ENCODE measurements at regions not wholly inside any gene's neighbourhood (a gene's known extent, or its start where the extent isn't known, plus 50 kb on each side); places are given as distances from the start of the nearest gene placed in this dataset.

DNA sequence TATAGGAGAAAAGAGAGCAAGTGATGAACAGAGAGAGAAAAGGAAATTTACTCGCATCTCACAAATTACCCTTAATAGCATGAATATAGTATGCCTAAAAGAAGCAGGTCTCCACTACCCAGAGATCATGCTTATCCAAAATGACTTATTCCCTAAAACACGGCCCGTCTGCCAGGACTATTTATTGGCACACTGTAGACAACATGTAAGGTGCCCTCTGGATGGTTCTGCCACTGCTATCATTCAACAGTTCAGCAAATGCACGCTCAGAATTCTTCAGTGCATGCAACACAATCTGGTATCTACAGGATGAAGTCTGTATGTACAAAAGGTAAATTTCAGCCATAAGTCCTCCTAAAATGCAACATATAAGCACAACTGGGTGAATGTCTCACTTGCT is 465.8 kb downstream of the SHQ1 start:
- DNase-seq (ENCODE audit: insufficient read length, low spot score) (no peak), FAIRE-seq (no peak)

DNA sequence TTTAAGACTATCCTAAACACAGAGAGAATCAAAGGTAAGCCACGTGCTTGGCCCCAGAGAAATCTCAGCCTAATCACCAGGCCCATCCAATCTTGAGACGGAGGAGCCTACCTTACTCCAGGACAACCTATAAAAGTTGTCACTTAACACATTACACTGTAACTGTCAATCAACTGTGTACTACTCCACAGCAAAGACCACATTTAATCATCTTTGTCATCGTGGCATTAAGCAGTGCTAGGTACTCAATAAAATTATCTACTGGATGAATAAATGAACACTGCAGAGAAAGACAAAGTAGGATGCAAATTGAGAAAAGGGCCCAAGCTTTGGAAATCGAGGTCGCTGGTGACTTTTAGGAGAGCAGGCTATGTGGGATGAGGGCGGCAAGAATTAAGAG is 466.7 kb downstream of the SHQ1 start:
- FAIRE-seq (no peak), DNase-seq (ENCODE audit: insufficient read length, low spot score) (no peak)

DNA sequence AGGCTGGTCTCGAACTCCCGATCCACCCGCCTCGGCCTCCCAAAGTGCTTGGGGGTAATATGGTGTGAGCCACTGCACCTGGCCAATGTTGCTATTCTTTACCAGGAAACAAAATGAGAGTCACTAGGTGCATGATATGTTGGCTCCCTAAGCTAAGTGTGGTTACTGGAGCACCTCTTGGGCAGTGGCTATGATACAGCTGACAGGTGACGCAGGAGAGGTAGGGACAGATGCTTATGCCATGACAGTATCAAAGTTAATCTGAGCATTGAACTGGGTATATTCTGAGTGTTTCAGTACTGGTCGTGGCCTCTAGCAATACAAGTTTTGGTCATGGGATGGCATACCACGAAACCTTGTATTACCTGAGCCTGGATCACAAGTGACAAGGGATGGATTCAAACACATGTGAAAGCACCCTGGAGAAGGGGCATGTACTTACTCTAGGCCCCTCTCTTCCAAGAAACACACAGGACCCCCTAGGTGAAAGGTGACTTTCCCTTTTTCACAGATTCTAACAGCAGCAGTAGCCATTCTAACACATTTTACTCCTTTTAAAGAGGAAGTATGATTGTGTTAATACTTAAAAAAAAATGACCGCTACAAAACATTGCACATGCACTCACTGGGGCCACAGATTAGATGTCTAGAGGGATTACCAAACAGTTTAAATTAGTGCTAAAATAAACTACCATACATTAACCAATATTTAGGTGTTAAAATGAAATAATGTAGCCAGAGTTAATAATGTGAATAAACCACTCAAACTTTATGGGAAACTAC is 467.3 kb downstream of the SHQ1 start:
- no peak for FAIRE-seq
- DNase-seq (ENCODE audit: insufficient read length, low spot score) = no peak

DNA sequence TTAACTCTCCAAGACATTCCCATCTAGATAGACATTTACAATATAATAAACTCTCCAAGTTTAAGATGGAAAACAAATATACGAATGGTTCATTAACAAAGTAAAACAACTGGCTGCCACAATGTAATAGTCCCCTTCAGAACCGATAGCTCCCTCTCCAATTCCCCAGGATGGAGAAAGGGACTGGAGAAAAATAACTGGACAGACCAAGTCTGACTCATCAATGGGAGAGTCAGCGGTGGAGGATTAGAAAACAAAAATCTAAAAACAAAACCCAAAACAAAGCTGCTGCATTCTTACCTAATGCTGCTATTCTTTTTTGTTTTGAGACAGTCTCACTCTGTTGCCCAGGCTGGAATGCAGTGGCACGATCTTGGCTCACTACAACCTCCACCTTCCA is 468.1 kb downstream of the SHQ1 start:
- no peak for FAIRE-seq
- DNase-seq (ENCODE audit: insufficient read length, low spot score) = peak; percentile 15

DNA sequence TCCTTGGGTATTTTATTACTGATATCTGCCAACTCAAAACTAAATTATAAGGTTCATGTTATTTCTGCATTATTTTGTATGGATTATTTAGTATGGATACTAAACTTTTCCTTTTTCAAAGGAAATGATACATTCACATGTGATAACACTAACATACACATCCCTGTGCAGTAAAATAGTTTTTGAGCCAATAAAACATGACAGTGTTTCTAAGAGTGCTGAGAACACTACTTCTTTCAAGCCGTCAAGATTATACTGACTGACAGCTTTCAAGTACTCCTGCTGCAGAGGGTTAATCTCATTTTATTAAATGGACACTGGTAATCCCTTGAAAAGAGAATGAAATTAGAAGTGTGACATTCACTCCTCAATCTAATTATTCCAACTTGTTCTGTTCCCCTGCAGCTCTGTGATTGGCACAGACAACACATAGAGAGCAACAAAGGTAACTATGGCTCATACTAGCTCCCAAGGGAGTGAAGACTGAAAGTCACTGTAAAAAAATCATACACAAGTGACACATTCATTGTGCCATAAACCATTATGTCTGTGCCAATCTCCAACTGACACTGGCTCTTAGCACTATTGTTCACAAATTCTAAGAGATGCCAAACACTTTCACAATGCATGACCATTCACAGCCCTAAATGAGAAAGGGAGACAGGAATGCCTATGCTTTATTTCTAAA is 468.6 kb downstream of the SHQ1 start:
- DNase-seq (ENCODE audit: insufficient read length, low spot score) = no peak
- FAIRE-seq = no peak

DNA sequence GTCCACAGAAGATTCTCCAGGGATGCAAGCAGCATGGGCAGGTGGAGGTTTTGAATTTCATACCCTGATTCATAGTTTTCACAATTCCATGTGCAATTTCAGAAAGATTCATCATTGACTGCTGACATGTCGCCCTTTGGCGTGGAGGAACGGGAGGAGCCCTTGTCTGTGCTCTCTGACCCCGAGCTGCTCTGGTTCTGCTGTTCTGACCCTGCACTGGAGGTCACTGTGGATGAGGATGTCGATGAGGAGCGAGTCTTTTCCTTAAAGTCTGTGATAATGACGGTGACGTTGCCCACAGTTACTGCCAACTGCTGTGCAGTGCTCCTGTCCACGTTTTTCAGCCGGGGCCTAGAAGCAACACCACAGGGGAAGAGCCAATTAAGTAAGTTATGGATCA is 470.0 kb downstream of the SHQ1 start:
- no peak for DNase-seq (ENCODE audit: insufficient read length, low spot score)
- FAIRE-seq = no peak

DNA sequence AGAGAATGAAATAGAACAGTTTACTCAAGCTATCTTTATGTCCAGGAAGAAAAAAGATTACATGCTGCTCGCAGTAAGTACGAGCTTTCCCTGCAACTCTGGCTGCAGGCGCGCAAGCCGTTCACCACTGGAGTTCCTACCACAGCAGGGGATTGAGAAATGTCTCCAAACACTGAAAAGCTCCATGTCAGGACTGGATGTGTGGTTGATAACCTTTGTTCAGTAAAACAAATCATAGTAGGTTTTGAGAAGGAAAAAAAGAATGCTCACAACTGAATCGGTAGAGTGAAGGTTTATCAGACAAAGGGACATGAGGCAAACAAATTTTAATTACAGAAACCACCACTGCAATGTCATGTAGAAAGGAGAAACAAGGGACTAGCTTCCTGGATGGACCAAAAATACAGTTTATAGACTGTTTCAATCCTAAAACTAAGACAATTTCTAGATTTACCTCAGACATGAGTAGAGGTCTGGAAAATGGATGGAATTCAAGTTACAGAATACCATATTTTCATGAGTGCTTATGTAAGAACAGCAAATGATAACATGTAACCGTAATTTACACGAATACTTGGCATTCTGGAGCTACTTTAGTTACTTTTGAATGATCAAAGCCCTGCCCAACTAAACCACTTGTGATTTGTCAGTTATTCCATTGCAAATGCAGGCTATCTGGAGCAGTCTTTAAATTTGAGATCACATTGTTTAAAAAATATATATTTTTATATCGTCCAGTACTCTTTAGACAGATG is 471.1 kb downstream of the SHQ1 start:
- FAIRE-seq = no peak
- DNase-seq (ENCODE audit: insufficient read length, low spot score) = no peak

DNA sequence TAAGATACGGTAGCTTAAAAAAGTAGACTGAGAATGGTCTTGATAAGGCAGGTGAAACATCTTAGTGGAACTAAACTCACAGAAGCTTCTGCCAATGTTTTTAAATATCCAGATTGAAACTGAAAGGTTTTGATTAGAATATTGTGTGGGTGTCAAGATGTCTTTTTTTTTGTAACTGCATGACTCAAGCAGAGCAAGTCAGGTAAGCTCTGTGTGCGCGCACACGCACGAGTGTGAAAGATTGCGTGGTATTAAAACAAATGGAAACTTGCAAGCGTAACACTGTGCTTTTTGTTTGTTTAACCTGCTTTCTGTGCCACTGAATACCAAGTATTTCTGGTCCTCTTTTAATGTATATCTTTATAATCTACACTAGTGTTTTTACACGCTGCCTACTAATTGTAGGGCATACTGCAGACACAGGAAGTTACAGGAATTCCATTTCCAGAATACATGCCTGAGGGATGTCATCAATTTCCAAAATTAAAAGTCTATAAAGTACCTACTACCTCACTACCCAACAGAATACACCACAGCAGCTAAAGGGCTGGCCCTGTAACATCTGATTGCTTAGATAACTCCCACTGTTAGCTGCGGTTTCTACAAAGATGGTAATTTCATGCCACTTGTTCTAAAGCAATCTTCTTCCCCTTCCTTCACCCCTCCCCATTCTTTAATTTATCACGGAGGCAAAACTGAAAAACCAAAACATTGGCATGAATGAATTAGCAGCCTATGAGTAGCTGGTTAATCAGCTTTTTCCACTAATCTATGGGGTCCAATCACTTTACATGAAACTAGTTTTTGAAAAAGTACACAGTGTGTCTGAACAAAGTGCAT is 472.8 kb downstream of the SHQ1 start:
- no peak for FAIRE-seq
- DNase-seq (ENCODE audit: insufficient read length, low spot score) = no peak

DNA sequence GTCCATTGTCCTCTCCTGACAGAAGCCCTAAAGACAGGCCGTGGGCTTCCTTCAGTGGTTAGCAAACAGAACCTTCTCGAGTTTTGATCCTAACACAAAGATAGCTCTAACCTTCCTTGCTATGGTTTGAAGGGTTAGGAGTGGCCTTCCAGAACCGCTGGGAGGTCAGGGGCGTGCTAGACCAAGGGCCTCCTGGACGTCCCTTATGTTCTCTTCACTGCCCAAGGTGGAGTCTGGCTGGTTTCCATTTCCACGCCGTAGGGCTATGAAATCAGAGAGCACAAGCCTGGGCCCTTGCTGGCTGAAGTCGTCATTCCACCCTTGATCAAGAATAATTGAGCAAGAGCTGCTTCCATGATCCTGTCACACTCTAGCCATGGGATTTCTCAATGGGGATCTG is 475.1 kb downstream of the SHQ1 start:
- FAIRE-seq = no peak
- DNase-seq (ENCODE audit: insufficient read length, low spot score) = no peak

DNA sequence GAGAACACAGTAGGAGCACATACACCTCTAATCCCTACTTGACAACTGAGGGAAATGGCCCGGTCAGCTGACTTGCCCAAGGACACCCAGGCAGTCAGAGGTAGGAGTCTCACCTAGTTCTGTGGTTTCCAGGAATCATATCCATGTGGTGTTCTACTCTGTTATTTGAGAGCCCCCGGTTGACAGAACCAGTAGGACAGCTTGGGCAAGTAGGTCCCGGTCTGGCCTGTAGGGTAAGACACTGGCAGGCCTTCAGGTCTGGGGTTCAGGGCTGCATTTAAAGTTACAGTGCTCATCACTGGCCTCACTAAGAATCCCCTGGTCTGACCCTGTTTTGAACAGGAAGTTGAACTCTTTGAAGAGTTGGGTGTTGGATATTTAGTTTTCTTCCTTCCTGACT is 476.1 kb downstream of the SHQ1 start:
- DNase-seq (ENCODE audit: insufficient read length, low spot score) = no peak
- FAIRE-seq = no peak

DNA sequence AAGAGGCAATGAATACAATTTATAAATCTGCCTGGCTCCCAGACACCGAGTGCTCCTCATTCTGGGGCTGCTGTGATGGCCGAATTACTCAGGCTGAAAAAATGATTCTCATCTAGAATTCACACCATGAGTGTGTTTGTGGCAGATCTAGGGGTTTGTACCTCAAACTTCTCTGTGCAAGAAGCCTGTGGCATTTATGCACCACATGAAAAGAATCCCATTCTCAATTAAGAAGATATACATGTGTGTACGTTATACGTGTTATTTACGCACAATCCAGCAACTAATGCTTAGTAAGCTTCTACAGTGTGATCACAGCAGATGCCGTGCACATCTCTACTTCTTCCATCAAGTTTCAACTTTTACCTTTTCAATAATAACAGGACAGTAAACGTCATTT is 476.8 kb downstream of the SHQ1 start:
- FAIRE-seq = no peak
- DNase-seq (ENCODE audit: insufficient read length, low spot score) = no peak

DNA sequence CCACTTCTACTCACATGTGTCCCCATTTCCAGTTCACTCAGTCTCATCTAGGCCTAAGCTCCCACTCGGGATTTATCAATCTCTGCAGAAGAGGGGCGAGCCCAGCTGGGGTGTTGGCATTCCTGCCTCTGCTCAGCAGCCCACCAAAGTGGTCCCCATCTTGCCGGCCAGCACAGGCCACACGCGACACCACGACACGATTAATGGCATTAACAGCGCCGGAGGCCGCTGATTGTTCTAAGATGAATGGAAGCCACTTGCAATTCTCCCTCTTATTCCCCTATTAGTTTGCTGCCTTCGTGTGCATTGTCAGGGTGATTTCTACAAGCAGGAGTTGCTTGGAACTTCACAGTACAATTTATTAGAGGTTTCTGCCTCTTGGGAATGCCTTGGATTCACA is 477.3 kb downstream of the SHQ1 start:
- FAIRE-seq (no peak), DNase-seq (ENCODE audit: insufficient read length, low spot score) (no peak)

DNA sequence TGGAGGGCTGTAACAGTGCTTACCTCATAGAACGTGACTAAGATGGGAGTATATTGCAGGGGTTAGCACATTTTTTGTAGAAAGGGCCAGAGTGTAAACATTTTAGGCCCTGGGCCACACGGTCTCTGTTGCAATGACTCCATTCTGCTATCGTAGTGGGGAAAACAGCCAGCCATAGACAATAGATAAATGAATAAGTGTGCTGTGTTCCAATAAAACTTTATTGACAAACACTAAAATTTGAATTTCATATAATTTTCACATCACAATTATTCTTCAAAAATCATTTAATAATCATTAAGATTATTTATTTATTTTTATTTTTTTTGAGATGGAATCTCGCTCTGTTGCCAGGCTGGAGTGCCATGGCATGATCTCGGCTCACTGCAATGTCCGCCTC is 478.6 kb downstream of the SHQ1 start:
- FAIRE-seq (no peak), DNase-seq (ENCODE audit: insufficient read length, low spot score) (no peak)

DNA sequence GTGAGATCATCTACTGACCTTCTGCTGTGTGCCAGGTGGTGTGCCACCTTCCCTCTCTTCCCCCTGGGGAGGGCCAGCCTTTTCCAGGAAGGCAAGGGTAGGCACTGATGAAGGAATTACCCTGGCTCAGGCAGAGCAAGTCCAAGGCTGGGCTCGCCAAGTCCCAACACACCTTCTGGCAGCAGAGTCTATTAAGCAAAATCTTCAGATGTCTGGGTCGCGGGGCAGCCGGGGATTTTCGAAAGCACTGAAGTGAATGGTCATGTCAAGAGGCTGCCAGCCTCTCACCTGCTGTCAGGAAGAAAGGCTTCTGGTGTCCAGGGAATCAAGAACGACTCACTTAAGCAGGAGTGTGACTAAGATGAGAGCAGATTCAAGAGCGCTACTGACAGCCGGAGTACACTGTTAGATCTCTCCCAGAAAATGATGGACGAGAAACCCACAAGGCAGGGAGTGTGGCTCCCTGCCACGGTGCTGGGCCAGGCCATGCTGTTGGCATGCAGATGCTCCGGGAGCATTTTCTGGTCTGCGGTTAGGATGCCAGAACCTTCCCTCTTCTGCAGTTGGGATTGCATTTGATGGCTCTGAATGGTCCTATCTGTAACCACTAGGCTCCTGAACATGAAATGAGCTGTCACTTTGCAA is 479.8 kb downstream of the SHQ1 start:
- DNase-seq (ENCODE audit: insufficient read length, low spot score) (no peak), FAIRE-seq (no peak)

DNA sequence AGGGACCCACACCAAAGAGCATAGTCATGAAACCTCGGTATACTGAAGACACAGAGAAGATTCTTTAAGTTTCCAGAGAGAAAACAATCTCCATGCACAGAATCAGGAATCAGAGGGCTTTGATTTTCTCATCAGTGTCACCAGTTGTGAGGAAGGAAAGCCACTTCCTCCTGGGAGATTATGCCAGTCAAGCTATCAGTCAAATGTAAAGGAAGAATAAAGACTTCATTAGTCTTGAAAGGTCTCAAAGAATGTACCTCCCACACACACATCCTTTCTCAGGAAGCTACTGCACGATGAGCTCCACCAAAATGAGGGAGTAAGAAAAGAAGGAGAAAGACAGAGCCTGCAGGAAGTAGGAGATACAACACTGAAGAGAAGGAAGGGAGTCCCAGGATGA is 486.3 kb downstream of the SHQ1 start:
- no peak for FAIRE-seq
- DNase-seq (ENCODE audit: insufficient read length, low spot score) = no peak

DNA sequence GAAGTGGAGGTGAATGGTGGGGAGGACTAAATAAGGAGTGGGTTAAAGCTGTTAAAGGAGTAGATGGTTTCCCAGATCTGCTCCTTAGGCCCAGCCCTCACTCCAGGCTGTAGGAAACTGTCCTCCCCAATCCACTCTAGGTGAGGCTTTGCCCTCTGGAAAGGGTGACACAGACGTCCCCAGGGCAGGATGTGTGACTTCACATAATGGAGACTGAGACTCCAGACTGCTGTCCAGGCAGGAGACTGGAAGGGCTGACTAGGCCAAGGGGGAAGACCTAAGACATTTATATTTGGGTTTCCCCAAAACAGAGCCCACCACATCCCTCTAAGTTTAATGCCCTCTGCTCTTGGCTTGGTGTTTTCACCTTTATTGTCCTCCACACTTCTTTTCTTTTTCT is 488.5 kb downstream of the SHQ1 start:
- DNase-seq (ENCODE audit: insufficient read length, low spot score) (no peak), FAIRE-seq (no peak)

DNA sequence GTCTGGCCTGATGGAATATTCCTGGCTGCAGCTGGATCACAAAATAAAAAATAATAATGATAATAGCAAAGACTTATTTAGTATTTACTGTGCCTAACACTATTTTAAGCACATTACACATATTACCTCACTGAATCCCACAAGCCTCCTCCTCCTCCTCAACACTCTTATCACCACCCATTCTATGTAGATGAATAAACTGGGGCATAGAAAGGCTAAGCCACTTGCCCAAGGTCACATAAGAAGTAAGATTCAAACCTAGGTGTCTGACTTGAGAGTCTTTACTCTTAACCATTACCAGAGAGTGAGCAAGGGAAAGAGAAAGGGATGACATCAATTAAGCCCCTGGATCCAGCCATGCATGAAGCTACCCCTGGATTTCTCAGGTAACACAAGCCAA is 493.1 kb downstream of the SHQ1 start:
- FAIRE-seq (no peak), DNase-seq (ENCODE audit: insufficient read length, low spot score) (no peak)

DNA sequence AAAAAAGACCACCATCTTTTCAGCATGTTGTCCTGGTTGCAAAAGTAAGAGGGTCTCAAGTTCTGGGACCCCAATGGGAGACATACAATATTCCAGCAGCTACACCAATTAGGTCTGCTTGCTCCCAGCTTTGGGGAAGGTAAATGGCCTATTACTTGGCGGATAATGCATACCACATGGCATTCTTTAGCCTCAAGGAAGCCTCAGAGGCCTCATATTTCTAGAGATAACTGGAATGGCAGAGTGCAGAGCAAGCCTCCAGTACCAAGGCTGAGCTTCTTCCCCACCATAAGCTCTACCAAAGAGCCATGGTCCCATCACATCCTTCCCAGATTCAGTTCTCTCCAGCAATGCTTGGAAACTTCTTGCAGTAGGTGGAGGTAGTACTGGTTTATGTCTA is 493.8 kb downstream of the SHQ1 start:
- FAIRE-seq (no peak), DNase-seq (ENCODE audit: insufficient read length, low spot score) (no peak)

DNA sequence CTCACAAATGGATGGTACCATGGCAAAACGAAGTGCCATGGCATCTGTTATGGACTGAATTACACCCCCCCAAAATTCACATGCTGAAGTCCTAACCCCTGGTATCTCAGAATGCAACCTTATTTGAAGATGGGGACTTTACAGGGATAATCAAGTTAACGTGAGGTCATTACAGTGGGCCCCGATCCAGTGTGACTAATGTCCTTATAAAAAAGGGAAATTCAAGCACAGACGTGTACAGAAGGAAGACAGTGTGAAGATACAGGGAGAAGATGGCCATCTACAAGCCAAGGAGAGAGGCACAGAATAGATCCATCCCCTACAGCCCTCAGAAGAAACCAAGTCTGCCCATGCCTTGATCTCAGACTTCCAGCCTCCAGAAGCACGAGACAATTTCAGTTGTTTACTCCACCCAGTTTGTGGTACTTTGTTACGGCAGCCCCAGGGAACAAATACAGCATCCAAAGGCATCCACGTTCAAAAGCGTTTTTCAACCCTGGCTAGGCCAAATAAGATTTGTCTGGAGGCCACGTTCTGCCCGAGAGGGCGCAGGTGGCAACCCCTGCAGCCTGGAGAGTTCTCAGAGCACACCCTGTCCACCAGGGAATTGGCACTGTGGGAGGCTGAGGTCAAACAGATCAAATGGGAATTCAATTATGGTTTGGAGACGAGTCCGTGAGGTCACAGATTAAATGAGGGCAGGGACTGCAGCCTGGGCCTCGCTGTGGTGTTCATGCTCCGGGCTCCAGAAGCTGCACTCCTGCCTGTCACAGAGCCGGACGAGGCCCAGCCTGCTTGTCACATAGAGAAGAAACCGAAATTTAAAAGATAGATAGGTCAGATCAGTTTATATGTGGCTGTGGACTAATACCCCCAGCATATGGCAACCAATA is 494.8 kb downstream of the SHQ1 start:
- DNase-seq (ENCODE audit: insufficient read length, low spot score) (no peak), FAIRE-seq (no peak)

DNA sequence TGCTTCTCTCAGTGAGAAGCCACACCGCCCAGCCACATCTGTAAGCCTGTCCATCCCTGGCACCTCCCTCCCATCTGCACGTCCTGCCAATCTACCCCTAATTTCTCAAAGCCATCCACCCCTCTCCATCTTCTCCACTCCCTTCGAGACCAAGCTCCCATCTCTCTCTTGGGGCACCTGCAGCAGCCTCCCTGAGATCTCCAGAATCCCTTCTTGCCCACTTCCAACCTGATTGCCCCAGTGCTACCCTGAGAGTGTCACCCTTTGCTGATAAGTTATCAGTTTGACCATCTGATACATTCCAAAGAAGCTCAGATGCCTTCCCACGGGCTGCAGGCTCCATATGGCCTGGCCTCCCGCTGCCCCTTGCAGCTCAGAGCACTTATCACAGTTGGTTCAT is 496.1 kb downstream of the SHQ1 start:
- no peak for DNase-seq (ENCODE audit: insufficient read length, low spot score)
- no peak for FAIRE-seq

All from HTR-8/SVneo (cell line).